PC-3 (cell line): ENCODE measurements at regions not wholly inside any gene's neighbourhood (a gene's known extent, or its start where the extent isn't known, plus 50 kb on each side); places are given as distances from the start of the nearest gene placed in this dataset.

Experiments
- ATAC-seq: fragments of 200-7000 bp; cut with Tn5 transposase; 2 replicates; pipeline ENCODE4 v1.9.1; 2020; ENCODE audit warnings: mild to moderate bottlenecking, moderate library complexity
- BruUV-seq: library from RNA; stranded (reverse); fragments of 400-500 nt; replicated peaks from 2 replicates; lab custom pipeline; 2021; lab: Mats Ljungman, UMichigan
- CTCF ChIA-PET: fragments of 300-600 bp; sonication (Branson Sonifier 250); formaldehyde crosslinking; loops from one replicate; lab custom pipeline; 2022; ENCODE audit warnings: antibody characterized with exemption; lab: Charles Lee
- POLR2A ChIA-PET: fragments of 300-600 bp; sonication (Branson Sonifier 250); formaldehyde crosslinking; loops from one replicate; lab custom pipeline; 2022; ENCODE audit warnings: antibody characterized with exemption; ENCODE audit not compliant: unreplicated experiment; lab: Charles Lee
- DNase-seq: peaks from one replicate; pipeline ENCODE4 v3.0.0-alpha.2; 2015
- H2AFZ ChIP-seq: fragments of 300-600 bp; sonication (generic); 2 replicates; pipeline ENCODE4 v1.6.0; 2016; ENCODE audit warnings: antibody characterized with exemption, low read length
- H3F3A ChIP-seq: fragments of 300-600 bp; sonication (generic); one replicate; pipeline ENCODE4 v1.6.0; 2017; ENCODE audit warnings: antibody characterized with exemption, low read length, control low read depth, mild to moderate bottlenecking; ENCODE audit not compliant: unreplicated experiment
- H3K27ac ChIP-seq: fragments of 300-600 bp; sonication (generic); 2 replicates; pipeline ENCODE4 v1.5.1; 2016; ENCODE audit warnings: mild to moderate bottlenecking, low read length
- H3K27me3 ChIP-seq: fragments of 300-600 bp; sonication (generic); 2 replicates; pipeline ENCODE4 v1.6.1; 2016; ENCODE audit warnings: low read length, mixed read lengths
- H3K36me3 ChIP-seq: fragments of 300-600 bp; sonication (generic); 2 replicates; pipeline ENCODE4 v1.6.1; 2016; ENCODE audit warnings: low read depth, mixed run types, low read length, mixed read lengths
- H3K4me1 ChIP-seq: fragments of 300-600 bp; sonication (generic); 2 replicates; pipeline ENCODE4 v1.5.1; 2016; ENCODE audit warnings: low read length; ENCODE audit not compliant: insufficient read depth
- H3K4me2 ChIP-seq: fragments of 300-600 bp; sonication (generic); 2 replicates; pipeline ENCODE4 v1.6.0; 2016; ENCODE audit warnings: low read length
- H3K4me3 ChIP-seq: fragments of 300-600 bp; sonication (generic); 2 replicates; pipeline ENCODE4 v1.5.1; 2016; ENCODE audit warnings: mild to moderate bottlenecking, low read length, mixed read lengths
- H3K79me2 ChIP-seq: fragments of 300-600 bp; sonication (generic); 2 replicates; pipeline ENCODE4 v1.6.1; 2017; ENCODE audit warnings: low read length, mixed read lengths
- H3K9ac ChIP-seq: fragments of 300-600 bp; sonication (generic); 2 replicates; pipeline ENCODE4 v1.6.0; 2016; ENCODE audit warnings: mild to moderate bottlenecking, low read length
- H3K9me2 ChIP-seq: fragments of 300-600 bp; sonication (generic); replicated peaks from 2 replicates; pipeline ENCODE4 v1.6.1; 2016; ENCODE audit warnings: mixed run types, low read length, mixed read lengths
- H3K9me3 ChIP-seq: fragments of 300-600 bp; sonication (generic); 2 replicates; pipeline ENCODE4 v1.6.1; 2016; ENCODE audit warnings: low read length, mixed read lengths
- H4K20me1 ChIP-seq: fragments of 300-600 bp; sonication (generic); 2 replicates; pipeline ENCODE4 v1.6.1; 2016; ENCODE audit warnings: low read length, mixed read lengths
- CTCF ChIP-seq: fragments of 300-600 bp; sonication (generic); conservative IDR thresholded peaks from 2 replicates; pipeline ENCODE4 v1.5.1; 2017; ENCODE audit warnings: antibody characterized with exemption, low read depth, mild to moderate bottlenecking, low read length
- EZH2 ChIP-seq: fragments of 300-600 bp; sonication (generic); IDR thresholded peaks from one replicate; pipeline ENCODE4 v1.6.1; 2017; ENCODE audit warnings: antibody characterized with exemption, mild to moderate bottlenecking, low read length; ENCODE audit not compliant: unreplicated experiment
- EZH2phosphoT487 ChIP-seq: fragments of 300-600 bp; sonication (generic); IDR thresholded peaks from 2 replicates; pipeline ENCODE4 v1.6.1; 2018; ENCODE audit warnings: mild to moderate bottlenecking, antibody characterized with exemption, low read length, borderline replicate concordance
- intact Hi-C: fragments of 100-400 bp; cut with micrococcal nuclease; formaldehyde crosslinking; loops from 2 replicates; pipeline ENCODE4 v1.9.0; 2023

DNA sequence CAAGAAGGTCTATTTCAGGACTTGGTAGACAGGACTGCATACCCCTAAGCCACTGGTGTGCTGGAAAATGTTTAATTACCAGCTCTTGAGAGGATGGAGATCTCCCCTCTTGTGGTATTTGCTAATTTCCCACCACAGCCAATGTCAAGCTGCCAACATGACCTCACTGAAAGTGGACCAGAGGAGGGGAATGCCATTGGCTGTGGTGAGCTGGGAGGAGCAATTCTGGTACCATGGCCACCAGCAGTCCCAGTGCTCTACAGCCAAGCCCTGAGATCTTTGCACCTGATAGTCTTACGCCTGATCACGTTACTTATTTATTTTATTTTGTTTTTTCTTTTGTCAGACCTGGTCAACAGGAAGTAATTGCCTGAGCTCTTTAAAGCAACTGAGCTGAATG is 82.5 kb upstream of the BCL6 start:
- Histone ChIP-seq H3K9me2 (no peaks in the 10 kb centered on the region), H3K79me2 (no peaks in the 10 kb centered on the region), H3K27me3 (no peaks in the 10 kb centered on the region), H4K20me1 (no peaks in the 10 kb centered on the region), H3K4me1 (no peaks in the 10 kb centered on the region), H3K4me3 (no peak overlapping the region), H3K36me3 (no peaks in the 10 kb centered on the region), H3K9ac (no peak overlapping the region), H3K9me3 (no peaks in the 10 kb centered on the region), H3F3A (no peaks in the 10 kb centered on the region), H3K27ac (no peak overlapping the region), H2AFZ (no peak overlapping the region), H3K4me2 (no peak overlapping the region)
- BruUV-seq, result no TSS peak
- no peak for DNase-seq
- TF ChIP-seq EZH2, result no peak
- no peak for TF ChIP-seq CTCF
- TF ChIP-seq EZH2phosphoT487, result no peak
- intact Hi-C loops, result no loop called here
- ChIA-PET POLR2A (no interaction called here), CTCF (no interaction called here)
- ATAC-seq, result no peak

- H3K9me2 ChIP-seq, result no peaks in the 10 kb centered on the region
- no peak overlapping the region for H3K4me2 ChIP-seq
- BruUV-seq, result no TSS peak
- ChIA-PET POLR2A (no interaction called here), CTCF (no interaction called here)
- intact Hi-C loops, result no loop called here
- no peak overlapping the region for H3K27ac ChIP-seq
- no peaks in the 10 kb centered on the region for H3K79me2 ChIP-seq
- H3K4me3 ChIP-seq, result no peak overlapping the region
- DNase-seq (no peak), ATAC-seq (no peak)
- H3F3A ChIP-seq, result no peaks in the 10 kb centered on the region
- no peaks in the 10 kb centered on the region for H3K4me1 ChIP-seq
- no peaks in the 10 kb centered on the region for H3K36me3 ChIP-seq
- no peak overlapping the region for H3K9ac ChIP-seq
- H3K27me3 ChIP-seq, result no peaks in the 10 kb centered on the region
- TF ChIP-seq EZH2phosphoT487 (no peak), CTCF (no peak), EZH2 (no peak)
- no peak overlapping the region for H2AFZ ChIP-seq
- H3K9me3 ChIP-seq, result no peaks in the 10 kb centered on the region
- no peaks in the 10 kb centered on the region for H4K20me1 ChIP-seq
Observed at GRCh38 chr3:187828579-187829452, 83.5 kb upstream of the BCL6 start.

- no peak overlapping the region for H2AFZ ChIP-seq
- no peaks in the 10 kb centered on the region for H3K9me3 ChIP-seq
- no peaks in the 10 kb centered on the region for H4K20me1 ChIP-seq
- no peaks in the 10 kb centered on the region for H3K79me2 ChIP-seq
- H3K27me3 ChIP-seq, result no peaks in the 10 kb centered on the region
- H3K4me3 ChIP-seq, result no peak overlapping the region
- no peaks in the 10 kb centered on the region for H3F3A ChIP-seq
- H3K9ac ChIP-seq, result no peak overlapping the region
- no peak for TF ChIP-seq EZH2phosphoT487
- no peak for TF ChIP-seq EZH2
- TF ChIP-seq CTCF, result no peak
- H3K27ac ChIP-seq, result no peak overlapping the region
- POLR2A ChIA-PET, result no interaction called here
- CTCF ChIA-PET, result no interaction called here
- no peaks in the 10 kb centered on the region for H3K4me1 ChIP-seq
- ATAC-seq, result no peak
- DNase-seq, result no peak
- H3K36me3 ChIP-seq, result no peaks in the 10 kb centered on the region
- no peak overlapping the region for H3K4me2 ChIP-seq
- intact Hi-C loops, result no loop called here
- no peaks in the 10 kb centered on the region for H3K9me2 ChIP-seq
- no TSS peak for BruUV-seq
Observed at GRCh38 chr3:187830181-187830580, 84.9 kb upstream of the BCL6 start.
